ENCODE measurements at regions not wholly inside any gene's neighbourhood (a gene's known extent, or its start where the extent isn't known, plus 50 kb on each side); places are given as distances from the start of the nearest gene placed in this dataset.
A peak's percentile ranks its signal among the peaks of the same experiment; 100 is the strongest.
"Not testable (repeated sequence)": the region's sequence is repeated elsewhere in the genome, so short reads cannot be mapped to it uniquely, and the experiment has no call there.

DNA sequence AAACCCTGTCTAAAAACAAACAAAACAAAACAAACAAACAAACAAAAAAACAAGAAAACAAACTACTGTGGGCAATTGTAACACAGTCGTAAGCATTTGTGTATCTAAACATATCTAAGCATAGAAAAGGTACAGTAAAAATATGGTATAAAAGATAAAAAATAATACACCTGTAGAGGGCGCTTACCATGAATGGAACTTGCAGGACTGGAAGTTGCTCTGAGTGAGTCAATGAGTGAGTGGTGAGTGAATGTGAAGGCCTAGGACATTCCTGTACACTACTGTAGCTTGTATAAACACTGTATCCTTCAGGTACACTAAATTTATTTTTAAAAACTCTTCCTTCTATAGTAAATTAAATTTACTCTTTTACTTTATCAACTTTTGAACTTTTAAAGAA is 332.0 kb downstream of the ZNF248 start:
- H3K9me3 Mint-ChIP-seq, result peaks cover 30% of the 10 kb centered on the region
- TF ChIP-seq, protein P1, sequence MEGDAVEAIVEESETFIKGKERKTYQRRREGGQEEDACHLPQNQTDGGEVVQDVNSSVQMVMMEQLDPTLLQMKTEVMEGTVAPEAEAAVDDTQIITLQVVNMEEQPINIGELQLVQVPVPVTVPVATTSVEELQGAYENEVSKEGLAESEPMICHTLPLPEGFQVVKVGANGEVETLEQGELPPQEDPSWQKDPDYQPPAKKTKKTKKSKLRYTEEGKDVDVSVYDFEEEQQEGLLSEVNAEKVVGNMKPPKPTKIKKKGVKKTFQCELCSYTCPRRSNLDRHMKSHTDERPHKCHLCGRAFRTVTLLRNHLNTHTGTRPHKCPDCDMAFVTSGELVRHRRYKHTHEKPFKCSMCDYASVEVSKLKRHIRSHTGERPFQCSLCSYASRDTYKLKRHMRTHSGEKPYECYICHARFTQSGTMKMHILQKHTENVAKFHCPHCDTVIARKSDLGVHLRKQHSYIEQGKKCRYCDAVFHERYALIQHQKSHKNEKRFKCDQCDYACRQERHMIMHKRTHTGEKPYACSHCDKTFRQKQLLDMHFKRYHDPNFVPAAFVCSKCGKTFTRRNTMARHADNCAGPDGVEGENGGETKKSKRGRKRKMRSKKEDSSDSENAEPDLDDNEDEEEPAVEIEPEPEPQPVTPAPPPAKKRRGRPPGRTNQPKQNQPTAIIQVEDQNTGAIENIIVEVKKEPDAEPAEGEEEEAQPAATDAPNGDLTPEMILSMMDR (IDR thresholded peaks at IDR 0.05), result peak; percentile 54; the same call in 1 of the 2 replicates
- not testable (repeated sequence) for H3K27me3 Mint-ChIP-seq (ENCODE audit: insufficient read depth); DNase-seq; H3K4me3 Mint-ChIP-seq; H3K36me3 Mint-ChIP-seq (ENCODE audit: low read depth); H3K4me1 Mint-ChIP-seq (ENCODE audit: low read depth); H3K27ac Mint-ChIP-seq

DNA sequence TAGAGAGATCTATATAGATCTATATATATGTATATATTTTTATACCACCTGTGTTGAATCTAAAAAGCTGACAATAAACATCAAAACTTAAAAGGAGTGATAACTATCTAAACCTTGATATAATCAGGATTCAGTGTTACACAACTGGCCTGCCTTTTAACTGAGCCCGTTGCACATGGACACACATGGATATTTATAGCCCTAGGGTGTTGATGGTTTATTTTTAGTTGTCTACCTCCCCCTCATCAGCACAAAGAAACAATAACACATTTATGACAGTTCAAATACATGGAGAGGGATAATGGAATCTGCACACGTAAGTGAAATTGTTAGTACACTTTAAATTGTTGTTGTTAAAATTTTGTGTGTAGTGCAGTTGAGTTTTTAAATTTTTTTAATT is 336.9 kb downstream of the ZNF248 start:
- H3K9me3 Mint-ChIP-seq, result peaks cover 17% of the 10 kb centered on the region
- peaks cover 1% of the 10 kb centered on the region; the same call in 1 of the 2 replicates for H3K27me3 Mint-ChIP-seq (ENCODE audit: insufficient read depth)
- H3K36me3 Mint-ChIP-seq (ENCODE audit: low read depth), result no peaks in the 10 kb centered on the region
- TF ChIP-seq, protein P1 (IDR thresholded peaks at IDR 0.05), result no peak
- no peak overlapping the region for H3K27ac Mint-ChIP-seq
- no peak for DNase-seq
- no peak overlapping the region for H3K4me3 Mint-ChIP-seq
- no peaks in the 10 kb centered on the region for H3K4me1 Mint-ChIP-seq (ENCODE audit: low read depth)

DNA sequence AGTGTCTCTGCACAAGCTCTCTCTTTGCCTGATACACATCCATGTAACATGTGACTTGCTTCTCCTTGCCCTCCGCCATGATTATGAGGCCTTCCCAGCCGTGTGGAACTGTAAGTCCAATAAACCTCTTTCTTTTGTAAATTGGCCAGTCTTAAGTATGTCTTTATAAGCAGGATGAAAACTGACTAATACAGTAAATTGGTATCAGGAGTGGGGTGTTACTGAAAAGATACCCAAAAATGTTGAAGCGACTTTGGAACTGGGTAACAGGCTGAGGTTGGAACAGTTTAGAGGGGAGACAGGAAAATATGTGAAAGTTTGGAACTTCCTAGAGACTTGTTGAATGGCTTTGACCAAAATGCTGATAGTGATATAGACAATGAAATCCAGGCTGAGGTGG is 346.9 kb downstream of the ZNF248 start:
- not testable (repeated sequence) for H3K4me3 Mint-ChIP-seq; DNase-seq; H3K4me1 Mint-ChIP-seq (ENCODE audit: low read depth); H3K36me3 Mint-ChIP-seq (ENCODE audit: low read depth); H3K27me3 Mint-ChIP-seq (ENCODE audit: insufficient read depth); H3K27ac Mint-ChIP-seq
- peaks cover 39% of the 10 kb centered on the region for H3K9me3 Mint-ChIP-seq

DNA sequence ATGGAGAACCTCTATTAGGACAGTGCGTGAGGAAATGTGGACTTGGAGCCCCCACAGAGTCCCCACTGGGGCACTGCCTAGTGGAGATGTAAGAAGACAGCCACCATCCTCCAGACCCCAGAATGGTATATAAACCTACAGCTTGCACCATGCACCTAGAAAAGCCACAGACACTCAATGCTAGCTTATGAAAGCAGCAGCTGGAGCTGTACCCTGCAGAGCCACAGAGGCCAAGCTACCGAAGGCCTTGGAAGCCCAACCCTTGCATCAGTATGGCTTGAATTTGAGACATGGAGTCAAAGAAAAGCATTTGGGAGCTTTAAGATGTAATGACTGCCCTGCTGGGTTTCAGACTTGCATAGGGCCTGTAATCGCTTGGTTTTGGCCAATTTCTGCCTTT is 361.3 kb downstream of the ZNF248 start:
- Mint-ChIP-seq H3K4me3 (no peak overlapping the region), H3K36me3 (ENCODE audit: low read depth) (no peaks in the 10 kb centered on the region), H3K4me1 (ENCODE audit: low read depth) (no peaks in the 10 kb centered on the region), H3K27ac (no peak overlapping the region), H3K9me3 (peaks cover 25% of the 10 kb centered on the region), H3K27me3 (ENCODE audit: insufficient read depth) (no peaks in the 10 kb centered on the region; the same call in 1 of the 2 replicates)
- TF ChIP-seq, protein P1 (IDR thresholded peaks at IDR 0.05), result no peak
- DNase-seq, result no peak

DNA sequence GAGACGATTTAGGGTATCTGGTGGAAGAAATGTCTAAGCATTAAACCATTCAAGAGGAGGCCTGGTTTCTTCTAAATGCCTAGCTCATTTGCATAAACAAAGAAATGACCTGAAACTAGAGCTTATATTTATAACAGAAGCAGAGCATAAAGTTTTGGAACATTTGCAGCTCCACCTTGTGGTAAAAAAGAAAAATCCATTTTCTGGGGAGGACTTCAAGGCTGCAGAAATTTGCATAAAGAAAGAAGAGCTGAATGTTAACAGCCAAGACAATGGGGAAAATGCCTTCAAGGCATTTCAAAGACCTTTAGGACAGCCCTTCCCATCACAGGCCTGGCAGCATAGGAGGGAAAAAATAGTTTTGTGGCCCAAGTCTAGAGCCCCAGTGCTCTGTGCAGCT is 362.0 kb downstream of the ZNF248 start:
- no peaks in the 10 kb centered on the region for H3K4me1 Mint-ChIP-seq (ENCODE audit: low read depth)
- DNase-seq, result no peak
- no peak overlapping the region for H3K27ac Mint-ChIP-seq
- no peaks in the 10 kb centered on the region for H3K36me3 Mint-ChIP-seq (ENCODE audit: low read depth)
- peaks cover 28% of the 10 kb centered on the region for H3K9me3 Mint-ChIP-seq
- TF ChIP-seq, protein P1 (IDR thresholded peaks at IDR 0.05), result peak; percentile 62
- no peaks in the 10 kb centered on the region; the same call in 1 of the 2 replicates for H3K27me3 Mint-ChIP-seq (ENCODE audit: insufficient read depth)
- H3K4me3 Mint-ChIP-seq, result no peak overlapping the region

DNA sequence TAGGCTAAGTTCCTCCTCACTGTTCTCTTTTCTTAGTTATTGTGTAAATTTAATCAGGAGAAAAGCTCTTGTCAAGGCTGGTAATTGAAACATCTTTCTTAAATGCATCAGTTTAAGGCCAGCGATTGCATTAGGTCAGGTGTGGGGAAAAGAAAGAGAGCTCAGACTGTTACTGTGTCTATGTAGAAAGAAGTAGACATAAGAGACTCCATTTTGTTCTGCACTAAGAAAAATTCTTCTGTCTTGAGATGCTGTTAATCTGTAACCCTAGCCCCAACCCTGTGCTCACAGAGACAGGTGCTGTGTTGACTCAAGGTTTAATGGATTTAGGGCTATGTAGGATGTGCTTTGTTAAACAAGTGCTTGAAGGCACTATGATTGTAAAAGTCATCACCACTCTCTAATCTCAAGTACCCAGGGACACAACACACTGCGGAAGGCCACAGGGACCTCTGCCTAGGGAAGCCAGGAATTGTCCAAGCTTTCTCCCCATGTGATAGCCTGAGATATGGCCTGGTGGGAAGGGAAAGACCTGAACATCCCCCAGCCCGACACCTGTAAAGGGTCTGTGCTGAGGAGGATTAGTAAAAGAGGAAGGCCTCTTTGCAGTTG is 364.1 kb downstream of the ZNF248 start:
- DNase-seq; H3K4me3 Mint-ChIP-seq; H3K36me3 Mint-ChIP-seq (ENCODE audit: low read depth); H3K27me3 Mint-ChIP-seq (ENCODE audit: insufficient read depth); H3K27ac Mint-ChIP-seq; H3K4me1 Mint-ChIP-seq (ENCODE audit: low read depth): not testable (repeated sequence)
- H3K9me3 Mint-ChIP-seq, result peaks cover 40% of the 10 kb centered on the region

DNA sequence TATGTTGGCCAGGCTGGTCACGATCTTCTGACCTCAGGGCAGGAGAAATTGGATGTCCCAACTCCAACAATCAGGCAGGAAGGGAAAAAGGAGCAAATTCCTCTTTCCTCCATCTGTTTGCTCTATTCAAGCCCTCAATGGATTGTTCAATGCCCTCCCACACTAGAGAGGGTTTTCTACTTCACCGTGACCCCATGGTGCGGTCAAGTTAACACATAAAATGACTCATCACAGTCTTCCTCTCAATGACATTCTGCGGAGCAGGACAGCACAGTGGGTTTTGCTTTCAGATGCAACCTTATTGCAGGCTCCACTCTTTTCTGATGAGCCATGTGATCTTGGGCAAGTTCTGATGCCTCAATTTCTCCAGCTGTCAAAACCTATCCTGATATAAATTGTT is 364.9 kb downstream of the ANKRD30A start:
- TF ChIP-seq, protein P1 (IDR thresholded peaks at IDR 0.05), result no peak
- peaks cover 22% of the 10 kb centered on the region for H3K9me3 Mint-ChIP-seq
- no peaks in the 10 kb centered on the region for H3K4me1 Mint-ChIP-seq (ENCODE audit: low read depth)
- H3K27me3 Mint-ChIP-seq (ENCODE audit: insufficient read depth), result no peaks in the 10 kb centered on the region; the same call in 1 of the 2 replicates
- H3K36me3 Mint-ChIP-seq (ENCODE audit: low read depth), result no peaks in the 10 kb centered on the region
- H3K4me3 Mint-ChIP-seq, result no peak overlapping the region
- no peak for DNase-seq
- H3K27ac Mint-ChIP-seq, result no peak overlapping the region
